H1 (cell line): ENCODE measurements at regions not wholly inside any gene's neighbourhood (a gene's known extent, or its start where the extent isn't known, plus 50 kb on each side); places are given as distances from the start of the nearest gene placed in this dataset.

ENCODE experiments used
- CTCF ChIA-PET: fragments of 300-600 bp; sonication (Branson Sonifier 250); formaldehyde crosslinking; loops from one replicate; lab custom pipeline; 2021; ENCODE audit not compliant: partially characterized antibody; lab: Charles Lee
- POLR2A ChIA-PET: fragments of 300-600 bp; sonication (Branson Sonifier 250); formaldehyde crosslinking; loops from one replicate; lab custom pipeline; 2021; ENCODE audit warnings: inconsistent platforms; ENCODE audit not compliant: partially characterized antibody; lab: Charles Lee
- DNase-seq, 2 experiments: peaks; one replicate each; pipeline versions ENCODE4 v3.0.0 to v3.0.0-alpha.2; 2010 to 2022; ENCODE audit warnings: low spot score in 2 of 2, low read depth in 1 of 2, mixed read lengths in 1 of 2
- FAIRE-seq: peaks from 2 replicates; lab custom pipeline; 2011; peaks lifted over from hg19 to GRCh38; lab: Jason Lieb, UNC
- H2AFZ ChIP-seq: 2 replicates; pipeline ENCODE4 v1.8.1; 2012; ENCODE audit warnings: low read length, inconsistent platforms
- H2AK5ac ChIP-seq: 2 replicates; pipeline ENCODE4 v1.6.1; 2013; ENCODE audit warnings: low read depth, low read length
- H2BK120ac ChIP-seq: replicated peaks from 2 replicates; pipeline ENCODE3; 2013; ENCODE audit warnings: low read depth, low read length, inconsistent platforms
- H2BK12ac ChIP-seq: 2 replicates; pipeline ENCODE4 v1.6.1; 2013; ENCODE audit warnings: low read depth, low read length
- H2BK15ac ChIP-seq: 2 replicates; pipeline ENCODE4 v1.6.1; 2013; ENCODE audit warnings: low read length
- H2BK20ac ChIP-seq: 2 replicates; pipeline ENCODE4 v1.6.1; 2013; ENCODE audit warnings: low read length
- H2BK5ac ChIP-seq: 2 replicates; pipeline ENCODE4 v1.6.1; 2013; ENCODE audit warnings: low read depth, low read length
- H3K14ac ChIP-seq: 2 replicates; pipeline ENCODE4 v1.6.1; 2013; ENCODE audit warnings: inconsistent platforms; ENCODE audit not compliant: insufficient read length
- H3K18ac ChIP-seq: 2 replicates; pipeline ENCODE4 v1.6.1; 2013; ENCODE audit warnings: low read length; ENCODE audit errors: extremely low read depth
- H3K23ac ChIP-seq: 2 replicates; pipeline ENCODE4 v1.6.1; 2013; ENCODE audit warnings: inconsistent platforms; ENCODE audit not compliant: insufficient read length
- H3K23me2 ChIP-seq: 2 replicates; pipeline ENCODE4 v1.6.1; 2013; ENCODE audit warnings: low read depth, low read length
- H3K27ac ChIP-seq: 2 replicates; pipeline ENCODE4 v1.6.1; 2011; ENCODE audit warnings: low read depth, low read length, inconsistent platforms
- H3K27me3 ChIP-seq, 4 experiments: replicated peaks in 1 of 4; 1 replicate in 1 of 4; 2 replicates in 3 of 4; pipeline versions ENCODE4 v1.6.1 to v1.8.1; 2011 to 2013; ENCODE audit warnings: low read length in 3 of 4, mild to moderate bottlenecking in 3 of 4, inconsistent platforms in 2 of 4, mixed read lengths in 2 of 4, moderate library complexity in 1 of 4; ENCODE audit not compliant: control insufficient read depth in 3 of 4, insufficient read depth in 3 of 4; ENCODE audit errors: extremely low read depth in 1 of 4
- H3K36me3 ChIP-seq, 4 experiments: 2 replicates each; pipeline versions ENCODE4 v1.6.1 to v1.8.1; 2011 to 2013; ENCODE audit warnings: mild to moderate bottlenecking in 4 of 4, low read length in 3 of 4, moderate library complexity in 2 of 4, control low read depth in 1 of 4, inconsistent platforms in 1 of 4; ENCODE audit not compliant: insufficient read depth in 4 of 4, control insufficient read depth in 2 of 4
- H3K4ac ChIP-seq: replicated peaks from 2 replicates; pipeline ENCODE3; 2013; ENCODE audit warnings: low read length, low read depth, mixed read lengths, inconsistent platforms; ENCODE audit not compliant: insufficient read length
- H3K4me1 ChIP-seq, 4 experiments: replicated peaks in 1 of 4; 1 replicate in 1 of 4; 2 replicates in 3 of 4; pipeline versions ENCODE4 v1.6.1 to v1.8.1; 2011 to 2013; ENCODE audit warnings: low read length in 3 of 4, inconsistent platforms in 2 of 4, mixed read lengths in 1 of 4; ENCODE audit not compliant: insufficient read depth in 4 of 4, control insufficient read depth in 3 of 4
- H3K4me2 ChIP-seq, 2 experiments: 2 replicates each; pipeline versions ENCODE4 v1.6.1 to v1.8.1; 2011 to 2013; ENCODE audit warnings: low read depth in 2 of 2, low read length in 2 of 2, control low read depth in 1 of 2, inconsistent platforms in 1 of 2, mild to moderate bottlenecking in 1 of 2; ENCODE audit not compliant: insufficient read depth in 1 of 2
- H3K4me3 ChIP-seq, 4 experiments: fragments of 200-600, 300-600 bp in 1 of 4; sonication (generic), shearing (Covaris generic), sonication (Bioruptor Twin) in 1 of 4; 2 replicates each; pipeline versions ENCODE4 v1.5.1 to v1.8.1; 2011 to 2016; ENCODE audit warnings: low read length in 4 of 4, low read depth in 3 of 4, control low read depth in 2 of 4, inconsistent platforms in 2 of 4, mild to moderate bottlenecking in 2 of 4, mixed read lengths in 1 of 4, moderate library complexity in 1 of 4; ENCODE audit not compliant: insufficient read depth in 2 of 4; ENCODE audit errors: extremely low read depth in 1 of 4
- H3K56ac ChIP-seq: replicated peaks from 2 replicates; pipeline ENCODE3; 2013; ENCODE audit warnings: low read depth, mild to moderate bottlenecking, mixed read lengths, low read length, inconsistent platforms; ENCODE audit not compliant: insufficient read length
- H3K79me1 ChIP-seq: 2 replicates; pipeline ENCODE4 v1.6.1; 2013; ENCODE audit warnings: low read depth, low read length, control low read depth
- H3K79me2 ChIP-seq, 2 experiments: 2 replicates each; pipeline versions ENCODE4 v1.6.1 to v1.8.1; 2012 to 2013; ENCODE audit warnings: low read length in 2 of 2, mild to moderate bottlenecking in 2 of 2, inconsistent platforms in 1 of 2; ENCODE audit not compliant: insufficient read depth in 2 of 2, control insufficient read depth in 1 of 2
- H3K9ac ChIP-seq, 4 experiments: replicated peaks in 1 of 4; 1 replicate in 1 of 4; 2 replicates in 3 of 4; pipeline versions ENCODE4 v1.6.1 to v1.8.1; 2011 to 2013; ENCODE audit warnings: low read depth in 3 of 4, low read length in 3 of 4, control low read depth in 2 of 4, mild to moderate bottlenecking in 2 of 4, moderate library complexity in 2 of 4, inconsistent platforms in 1 of 4; ENCODE audit errors: extremely low read depth in 1 of 4
- H3K9me3 ChIP-seq, 2 experiments: 2 replicates each; pipeline versions ENCODE4 v1.6.1 to v1.8.1; 2012 to 2013; ENCODE audit warnings: mild to moderate bottlenecking in 2 of 2, moderate library complexity in 2 of 2, control low read depth in 1 of 2, inconsistent platforms in 1 of 2, low read depth in 1 of 2, low read length in 1 of 2, mixed read lengths in 1 of 2; ENCODE audit not compliant: insufficient read depth in 2 of 2
- H4K20me1 ChIP-seq, 2 experiments: replicated peaks in 1 of 2; 2 replicates each; pipeline versions ENCODE3 to v1.8.1; 2011 to 2013; ENCODE audit warnings: inconsistent platforms in 2 of 2, low read length in 2 of 2, mild to moderate bottlenecking in 1 of 2; ENCODE audit not compliant: insufficient read depth in 2 of 2, control insufficient read depth in 1 of 2
- H4K5ac ChIP-seq: 2 replicates; pipeline ENCODE4 v1.6.1; 2013; ENCODE audit warnings: low read length, low read depth, mixed read lengths, inconsistent platforms; ENCODE audit not compliant: insufficient read length
- H4K8ac ChIP-seq: 2 replicates; pipeline ENCODE4 v1.8.0; 2013; ENCODE audit warnings: mild to moderate bottlenecking, moderate library complexity, low read length, inconsistent platforms; ENCODE audit not compliant: insufficient read depth; ENCODE audit errors: extremely low read depth
- H4K91ac ChIP-seq: replicated peaks from 2 replicates; pipeline ENCODE3; 2013; ENCODE audit warnings: low read length, mixed read lengths, inconsistent platforms; ENCODE audit not compliant: insufficient read length
- BCL11A ChIP-seq, 2 experiments: IDR thresholded peaks; one replicate each; pipeline ENCODE4 v1.6.1; 2011; ENCODE audit warnings: low read depth in 2 of 2, low read length in 2 of 2, mild to moderate bottlenecking in 2 of 2
- BRCA1 ChIP-seq: IDR thresholded peaks from 2 replicates; pipeline ENCODE4 v1.6.1; 2012; ENCODE audit warnings: low read depth, low read length, improper control_type of control experiment
- WGBS, 2 experiments: shearing (Covaris generic) in 1 of 2; methylation state at CpG; one replicate each; pipeline versions ENCODE4 v1.1.6 to v1.1.7; 2013 to 2015; ENCODE audit warnings: low lambda C conversion rate in 2 of 2, mixed read lengths in 2 of 2, inconsistent platforms in 1 of 2, low coverage in 1 of 2, missing lambda C conversion rate in 1 of 2; ENCODE audit not compliant: insufficient replicate concordance in 2 of 2, insufficient coverage in 1 of 2, insufficient read length in 1 of 2; ENCODE audit errors: extremely low coverage in 1 of 2, missing lambda C conversion rate in 1 of 2; 5-methylcytosine and 5-hydroxymethylcytosine counted together

DNA sequence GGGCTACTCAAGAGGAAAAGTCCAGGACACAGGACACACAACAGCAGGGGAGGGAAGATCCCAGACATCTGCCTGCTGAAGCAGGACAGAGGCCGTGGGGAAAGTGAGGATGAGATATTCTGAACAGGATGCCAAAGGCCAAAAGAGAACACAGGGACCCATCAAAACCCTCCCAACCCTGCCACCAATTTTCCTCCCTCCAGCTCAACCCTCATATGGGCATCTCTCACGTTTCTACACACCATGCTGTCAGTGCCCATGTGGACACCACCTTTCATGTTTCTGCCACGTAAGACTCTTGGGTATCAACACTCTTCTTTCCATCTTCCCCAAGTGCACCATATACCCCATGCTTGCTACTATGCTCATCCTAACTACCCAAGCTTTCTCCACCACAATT is 97.6 kb downstream of the RNASEH2B start:
- no peak overlapping the region for H3K27ac ChIP-seq
- no peaks in the 10 kb centered on the region for H3K79me2 ChIP-seq
- H3K9me3 ChIP-seq = no peaks in the 10 kb centered on the region
- ChIA-PET POLR2A (no interaction called here), CTCF (no interaction called here)
- H2BK15ac ChIP-seq = no peak overlapping the region
- no peaks in the 10 kb centered on the region for H3K23me2 ChIP-seq
- no peak overlapping the region for H2BK20ac ChIP-seq
- H3K56ac ChIP-seq = no peak overlapping the region
- no peak overlapping the region for H3K4me2 ChIP-seq
- no peak overlapping the region for H2BK12ac ChIP-seq
- no peak overlapping the region for H2AFZ ChIP-seq
- DNase-seq (no peak), FAIRE-seq (no peak)
- H2AK5ac ChIP-seq = no peak overlapping the region
- H3K27me3 ChIP-seq = no peaks in the 10 kb centered on the region; a peak in 1 of 7 replicates
- H3K79me1 ChIP-seq = no peaks in the 10 kb centered on the region
- no peak overlapping the region for H3K4ac ChIP-seq
- H3K18ac ChIP-seq = no peak overlapping the region
- H3K36me3 ChIP-seq = no peaks in the 10 kb centered on the region
- H3K23ac ChIP-seq = no peak overlapping the region
- no peak overlapping the region for H3K14ac ChIP-seq
- no peak overlapping the region for H2BK120ac ChIP-seq
- H4K91ac ChIP-seq = no peak overlapping the region
- no peak overlapping the region for H3K4me3 ChIP-seq
- no peak overlapping the region for H2BK5ac ChIP-seq
- no peak overlapping the region for H4K5ac ChIP-seq
- H4K8ac ChIP-seq = no peak overlapping the region
- H4K20me1 ChIP-seq = no peaks in the 10 kb centered on the region
- no peak overlapping the region for H3K9ac ChIP-seq
- WGBS, 2 experiments = 83% methylated on average over 3 of the region's 3 CpGs; no CpG with 5 or more reads in 1 of the 2 experiments
- peaks cover 0 to 7% (median 4%) of the 10 kb centered on the region in 4 experiments; a peak in 5 of 7 replicates for H3K4me1 ChIP-seq
- TF ChIP-seq BRCA1 = no peak
- no peak for TF ChIP-seq BCL11A (IDR thresholded peaks at IDR 0.05; ENCODE audit: low read depth in 2 of 2, low read length in 2 of 2)
